Medulla oblongata (tissue), 1 donor: ENCODE measurements at regions not wholly inside any gene's neighbourhood (a gene's known extent, or its start where the extent isn't known, plus 50 kb on each side); places are given as distances from the start of the nearest gene placed in this dataset.
A peak's percentile ranks its signal among the peaks of the same experiment; 100 is the strongest.
"Not testable (repeated sequence)": the region's sequence is repeated elsewhere in the genome, so short reads cannot be mapped to it uniquely, and the experiment has no call there.

Source experiments
- DNase-seq: peaks from one replicate; pipeline ENCODE4 v3.0.0-alpha.2; 2015; ENCODE audit errors: extremely low spot score

DNA sequence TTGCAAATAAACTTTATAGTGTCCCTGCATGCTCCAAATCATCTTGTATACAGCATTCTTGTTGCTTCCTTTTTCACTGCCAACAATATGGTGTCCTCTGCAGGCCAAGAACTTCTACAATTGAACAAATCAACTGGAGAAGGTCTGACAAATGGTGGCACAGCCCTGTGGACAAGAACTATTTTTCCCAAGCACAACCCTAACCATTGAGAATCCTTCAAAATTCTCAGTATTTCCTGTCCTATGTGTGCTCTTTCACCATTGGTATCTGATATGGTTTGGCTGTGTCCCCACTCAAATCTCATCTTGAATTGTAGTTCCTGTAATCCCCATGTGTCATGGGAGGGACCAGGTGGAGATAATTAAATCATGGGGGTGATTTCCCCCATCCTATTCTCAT is 865.1 kb upstream of the ACVR2A start:
- no peak for DNase-seq

DNA sequence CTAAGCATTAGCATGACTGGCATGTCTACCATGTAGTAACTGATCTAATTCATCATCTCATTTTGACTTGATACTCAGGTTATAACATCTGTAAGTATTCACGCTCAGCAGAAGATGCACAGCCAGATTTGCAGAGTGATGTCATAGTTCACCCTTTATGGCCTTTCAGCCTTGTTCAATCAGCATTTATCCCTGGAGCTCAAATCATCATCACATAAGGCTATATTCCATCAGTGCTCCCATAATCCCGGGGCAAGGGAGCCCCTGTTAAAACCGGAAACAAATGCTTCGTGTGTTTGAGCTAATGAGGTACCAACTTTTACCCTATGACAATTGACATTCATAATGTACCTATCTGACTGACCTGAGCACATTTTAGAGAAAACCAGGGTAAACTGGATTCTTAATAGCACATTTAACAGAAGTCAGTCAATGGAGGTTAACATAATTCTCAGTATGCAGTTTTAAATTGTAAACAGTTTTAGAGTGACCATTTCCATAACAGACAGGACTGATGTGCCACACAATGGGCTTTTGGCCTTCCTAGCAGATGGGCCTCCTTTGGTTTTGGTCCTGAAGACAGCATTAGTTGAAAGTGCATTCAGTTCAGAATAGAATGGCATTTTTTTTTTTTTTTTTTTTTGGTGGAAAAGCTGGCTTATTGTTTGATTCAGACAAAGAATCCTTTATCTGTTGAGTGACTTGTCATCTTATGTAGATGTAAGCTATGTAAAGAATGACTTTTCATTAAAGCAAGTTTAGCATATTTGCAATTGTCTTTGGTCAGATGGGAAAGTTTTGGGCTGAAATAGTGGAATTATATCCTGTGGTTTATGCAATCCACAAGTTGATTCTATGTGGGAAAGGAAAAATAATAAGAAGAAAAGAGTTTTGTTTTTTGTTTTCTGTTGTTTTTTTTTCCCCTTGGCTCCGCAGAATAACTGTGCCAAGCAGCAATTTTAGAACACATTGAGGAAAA is 866.0 kb upstream of the ACVR2A start:
- peak; percentile 41 for DNase-seq

DNA sequence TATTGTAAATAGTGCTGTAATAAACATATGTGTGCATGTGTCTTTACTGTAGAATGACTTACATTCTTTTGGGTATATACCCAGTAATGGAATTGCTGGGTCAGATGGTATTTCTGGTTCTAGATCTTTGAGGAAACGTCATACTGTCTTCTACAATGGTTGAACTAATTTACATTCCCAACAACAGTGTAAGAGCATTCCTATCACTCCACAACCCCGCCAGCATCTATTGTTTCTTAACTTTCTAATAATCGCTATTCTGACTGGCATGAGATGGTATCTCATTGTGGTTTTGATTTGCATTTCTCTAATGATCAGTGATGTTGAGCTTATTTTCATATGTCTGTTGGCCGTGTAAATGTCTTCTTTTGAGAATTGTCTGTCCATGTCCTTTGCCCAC is 873.8 kb upstream of the ACVR2A start:
- not testable (repeated sequence) for DNase-seq

DNA sequence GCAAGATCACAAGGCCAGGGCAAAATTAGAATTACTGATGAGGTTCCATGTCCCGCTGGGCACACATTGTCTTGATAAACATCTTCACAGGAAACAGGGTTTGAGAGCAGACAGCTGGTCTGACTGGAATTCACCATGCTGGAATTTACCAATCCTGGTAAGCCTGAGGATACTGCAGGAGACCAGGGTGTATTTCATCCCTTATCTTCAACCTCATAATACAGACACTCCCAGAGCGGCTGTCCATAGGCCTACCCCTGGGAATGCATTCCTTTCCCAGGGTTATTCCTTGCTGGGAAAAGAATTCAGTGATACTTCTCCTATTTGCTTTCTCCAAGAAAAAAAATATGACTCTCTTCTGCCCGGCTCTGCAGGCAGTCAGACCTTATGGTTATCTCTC is 875.1 kb upstream of the ACVR2A start:
- not testable (repeated sequence) for DNase-seq

DNA sequence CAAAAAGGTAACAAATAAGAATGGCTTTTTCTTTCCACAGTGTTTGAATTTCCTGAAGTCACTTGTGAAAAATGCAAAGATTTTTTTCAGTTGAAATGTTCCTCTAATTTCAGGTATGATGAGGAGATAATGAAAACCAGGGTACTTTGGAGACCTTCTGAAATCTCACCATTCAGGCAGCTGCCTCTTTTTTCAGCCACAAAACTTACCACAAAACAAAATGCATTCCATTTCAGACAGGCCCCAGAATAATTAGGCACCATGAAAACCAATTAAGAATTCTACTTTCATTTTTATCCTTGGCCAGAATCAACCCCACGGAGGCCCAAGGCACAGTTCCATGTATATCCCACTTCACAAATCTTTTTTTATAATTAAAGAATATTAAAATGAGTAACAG is 880.3 kb upstream of the ACVR2A start:
- no peak for DNase-seq

DNA sequence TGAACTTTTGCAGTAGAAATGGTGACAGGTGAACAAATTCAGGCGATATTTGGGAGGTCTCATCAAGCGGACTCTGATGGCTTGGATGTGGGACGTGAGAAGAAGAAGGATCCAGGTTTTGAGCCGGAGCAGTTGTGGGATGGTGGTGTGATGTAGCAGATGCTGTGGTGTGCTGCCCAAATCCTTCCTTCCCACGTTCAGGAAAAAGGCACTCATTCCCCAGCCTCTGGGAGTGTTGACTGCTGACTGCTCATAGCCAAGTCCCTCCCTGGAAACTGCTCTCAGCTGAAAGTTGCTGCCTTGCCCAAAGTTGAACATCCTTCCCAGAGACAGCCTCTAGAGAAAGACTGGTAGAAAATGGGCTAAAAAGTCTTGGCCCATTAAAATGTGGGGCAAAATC is 890.3 kb upstream of the ACVR2A start:
- DNase-seq = no peak

DNA sequence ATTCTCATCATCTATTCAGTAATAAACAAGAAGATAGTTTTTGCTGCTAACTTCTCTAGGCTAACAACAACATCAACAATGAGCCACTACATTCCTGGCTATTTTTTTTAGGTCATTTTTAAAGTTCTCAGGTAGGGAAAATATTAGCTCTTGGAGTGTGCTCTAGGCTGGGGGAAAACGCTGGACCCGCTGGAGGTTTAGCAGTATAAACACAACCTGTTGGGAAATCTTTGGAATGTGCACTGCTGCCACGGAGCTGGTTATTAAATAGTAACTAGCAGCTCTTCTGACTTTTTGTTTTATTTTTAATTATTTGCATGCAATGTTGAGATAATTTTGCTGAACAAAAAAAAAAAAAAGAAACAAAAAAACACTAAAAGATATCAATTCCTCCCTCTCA is 892.1 kb upstream of the ACVR2A start:
- DNase-seq = no peak

DNA sequence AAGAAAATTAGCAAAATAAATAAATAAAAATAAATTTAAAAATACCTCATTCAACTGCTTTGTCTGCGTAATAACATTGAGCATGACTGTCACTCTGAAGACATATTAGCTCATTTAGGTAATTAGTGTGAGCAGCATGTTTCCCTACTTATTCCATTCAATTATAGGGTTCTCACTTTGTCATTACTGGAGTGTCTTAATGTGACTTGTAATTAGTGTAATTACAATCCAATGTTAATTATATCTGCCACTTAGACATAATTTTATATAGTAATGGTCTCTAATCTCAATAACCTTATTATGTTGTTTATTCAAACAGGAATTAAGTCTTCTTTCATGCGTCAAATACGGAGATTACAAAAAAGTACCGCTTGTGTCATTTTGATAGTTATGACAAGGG is 893.9 kb upstream of the ACVR2A start:
- DNase-seq = no peak

DNA sequence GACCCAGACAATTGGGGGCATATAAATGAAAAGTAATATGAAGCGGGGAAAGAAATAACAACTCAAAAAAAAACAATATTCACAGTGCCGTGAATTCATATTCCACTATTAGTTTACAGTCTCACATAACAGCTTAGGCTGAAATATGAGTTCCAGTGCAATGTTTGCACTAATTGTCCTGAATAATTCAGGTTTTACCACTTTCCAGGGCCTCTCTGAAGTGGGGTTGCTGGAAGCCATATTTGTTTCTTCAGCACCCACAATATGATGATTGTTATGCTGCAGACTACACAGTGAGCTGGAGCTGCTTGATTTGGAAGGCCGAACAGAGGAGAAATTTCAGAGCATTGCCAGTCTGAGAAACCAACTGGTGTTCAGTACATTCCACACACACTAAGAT is 894.5 kb upstream of the ACVR2A start:
- no peak for DNase-seq

DNA sequence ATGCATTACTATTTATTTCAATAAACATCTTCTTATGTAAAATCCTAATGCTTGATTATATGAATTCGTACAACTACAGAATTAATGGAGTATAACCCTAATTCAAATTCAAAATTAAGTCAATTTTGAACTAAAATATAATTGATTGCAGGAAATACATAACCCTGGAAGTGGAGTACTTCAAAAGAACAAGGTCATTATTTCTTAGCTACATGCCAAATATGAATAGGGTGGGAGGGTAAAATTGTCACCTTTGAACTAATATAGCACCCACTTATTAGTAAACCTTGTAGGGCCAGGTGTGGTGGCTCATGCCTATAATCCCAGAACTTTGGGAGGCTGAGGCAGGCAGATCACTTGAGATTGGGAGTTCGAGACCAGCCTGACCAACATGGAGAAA is 895.4 kb upstream of the ACVR2A start:
- no peak for DNase-seq

DNA sequence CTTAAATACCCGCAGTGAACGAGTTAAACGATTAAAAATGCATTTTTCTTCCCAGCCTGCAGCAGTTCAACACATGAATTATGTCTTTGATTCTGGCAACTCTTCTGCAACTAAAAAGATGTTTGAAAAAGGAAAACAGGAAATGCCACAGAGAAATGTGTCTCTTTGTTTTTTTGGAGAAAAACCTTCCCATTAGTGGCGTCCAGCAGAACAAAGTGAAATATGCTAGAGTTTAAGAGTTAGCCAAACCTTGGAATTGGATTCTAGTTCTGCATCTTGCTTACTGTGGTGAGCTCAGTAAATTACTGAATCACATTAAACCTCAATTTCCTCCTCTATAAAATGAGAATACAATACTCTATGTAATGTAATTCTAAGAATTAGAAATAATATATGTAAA is 900.2 kb upstream of the ACVR2A start:
- no peak for DNase-seq

DNA sequence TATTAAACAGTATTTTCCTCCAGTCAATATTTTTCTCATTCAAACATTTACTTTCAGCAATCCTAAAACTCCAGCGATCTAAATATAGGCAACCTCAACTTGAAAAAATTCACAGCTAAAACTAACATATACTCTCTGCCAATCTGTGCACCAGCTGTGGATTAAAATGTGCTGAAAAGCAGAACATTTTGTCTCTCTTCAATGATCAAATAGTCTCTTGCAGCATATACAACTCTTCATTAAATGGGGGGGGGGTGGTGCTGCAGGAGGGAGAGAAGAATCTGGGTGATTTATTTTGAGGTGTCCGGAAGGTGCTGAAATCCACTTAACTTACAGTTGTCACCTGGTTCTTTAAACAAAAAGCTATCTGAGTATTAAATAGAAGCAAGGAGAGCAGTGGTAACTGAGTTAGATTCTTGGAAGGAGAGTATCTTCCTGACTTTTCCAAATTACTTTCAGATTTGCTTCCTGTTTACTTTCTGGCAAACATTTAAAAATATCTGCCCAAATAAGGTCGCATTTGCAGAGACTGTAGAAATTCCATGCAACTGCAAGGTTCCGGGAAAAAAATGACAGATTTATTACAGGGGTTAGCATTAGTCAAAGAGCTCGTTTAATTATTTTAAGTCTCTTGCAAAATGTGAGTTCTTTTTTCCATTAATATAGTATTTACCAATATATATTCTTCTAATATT is 904.7 kb upstream of the ACVR2A start:
- DNase-seq = no peak

DNA sequence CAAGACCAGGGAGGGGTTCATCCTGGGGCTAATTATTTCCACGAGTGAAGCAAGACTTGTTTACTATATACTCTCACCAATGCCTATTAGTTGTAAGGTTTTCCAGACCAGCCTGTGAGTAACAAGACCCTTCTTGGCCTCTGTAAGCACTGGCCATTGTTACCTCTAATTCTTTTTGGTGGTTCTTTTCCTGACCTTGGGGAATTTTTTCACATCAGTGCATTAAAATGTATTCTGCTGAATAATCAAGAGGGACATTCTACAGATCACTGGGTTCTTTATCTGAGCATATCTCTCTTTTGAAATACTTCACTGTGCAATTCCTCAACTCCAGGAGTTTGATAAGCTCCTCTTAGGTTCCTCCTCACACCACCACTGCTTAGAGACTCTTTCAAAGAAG is 909.9 kb upstream of the ACVR2A start:
- DNase-seq = no peak

DNA sequence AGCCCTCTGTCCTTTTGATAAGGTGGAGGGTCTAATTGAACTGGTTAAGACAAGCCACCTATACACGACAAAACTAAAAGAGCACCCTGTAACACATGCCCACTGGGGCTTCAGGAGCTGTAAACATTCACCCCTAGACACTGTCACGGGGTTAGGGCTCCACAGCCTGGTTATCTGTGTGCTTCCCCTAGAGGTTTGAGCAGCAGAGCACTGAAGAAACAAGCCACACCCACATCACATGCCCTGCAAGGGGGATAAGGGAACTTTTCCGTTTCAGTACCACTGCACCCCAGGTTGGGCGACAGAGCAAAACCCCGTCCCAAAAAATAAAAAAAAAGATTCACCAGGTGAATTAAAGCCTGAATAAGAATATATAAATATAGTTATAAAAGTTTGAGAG is 913.7 kb upstream of the ACVR2A start:
- DNase-seq = no peak

DNA sequence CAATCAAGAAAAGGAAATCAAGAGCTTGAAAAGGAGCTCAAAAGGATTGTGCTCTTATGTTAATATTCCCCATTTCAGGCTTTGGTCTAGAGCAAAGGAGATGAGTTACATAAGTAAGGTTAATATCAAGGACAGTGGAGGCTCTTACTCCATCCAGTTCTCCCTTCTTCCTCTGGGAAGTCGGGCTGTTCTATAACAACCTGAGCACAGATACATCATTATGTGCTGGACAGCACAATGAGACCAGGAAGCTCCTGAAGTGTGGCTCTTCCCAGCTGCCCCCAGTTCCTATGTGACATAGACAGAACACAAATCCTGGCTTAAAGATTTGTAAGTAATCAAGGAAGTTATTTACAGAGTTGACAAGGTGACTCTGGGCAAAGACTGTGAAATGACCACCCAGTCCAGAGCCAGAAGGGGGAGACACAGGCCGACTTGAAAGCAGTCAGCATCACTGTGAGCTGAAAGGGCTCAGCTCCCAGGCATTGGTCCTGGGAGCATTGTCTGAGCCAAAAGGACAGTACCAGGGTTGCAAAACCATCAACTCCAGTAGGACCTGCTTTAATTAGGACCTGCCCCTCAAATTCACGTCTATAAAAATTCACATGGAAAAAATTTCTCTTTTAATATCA is 917.6 kb upstream of the ACVR2A start:
- DNase-seq = peak; percentile 82

DNA sequence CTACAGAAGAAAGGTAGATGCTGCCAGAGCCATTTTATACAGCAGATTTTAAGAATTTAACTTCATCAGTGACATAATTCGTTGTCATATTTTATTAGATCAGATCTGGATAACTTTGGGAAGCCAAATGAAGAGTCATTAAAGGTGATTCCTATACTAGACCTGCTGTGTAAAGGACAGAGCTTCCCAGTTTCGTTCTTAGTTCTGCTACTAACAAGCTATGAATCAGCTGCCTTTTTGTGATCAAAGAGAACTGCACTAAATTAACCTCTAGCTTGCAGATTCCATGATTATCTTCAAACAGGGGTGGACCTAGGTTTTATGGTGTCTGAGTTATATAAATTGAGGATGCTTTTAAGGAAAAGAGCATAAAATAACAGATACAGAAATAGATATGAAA is 926.5 kb upstream of the ACVR2A start:
- no peak for DNase-seq

DNA sequence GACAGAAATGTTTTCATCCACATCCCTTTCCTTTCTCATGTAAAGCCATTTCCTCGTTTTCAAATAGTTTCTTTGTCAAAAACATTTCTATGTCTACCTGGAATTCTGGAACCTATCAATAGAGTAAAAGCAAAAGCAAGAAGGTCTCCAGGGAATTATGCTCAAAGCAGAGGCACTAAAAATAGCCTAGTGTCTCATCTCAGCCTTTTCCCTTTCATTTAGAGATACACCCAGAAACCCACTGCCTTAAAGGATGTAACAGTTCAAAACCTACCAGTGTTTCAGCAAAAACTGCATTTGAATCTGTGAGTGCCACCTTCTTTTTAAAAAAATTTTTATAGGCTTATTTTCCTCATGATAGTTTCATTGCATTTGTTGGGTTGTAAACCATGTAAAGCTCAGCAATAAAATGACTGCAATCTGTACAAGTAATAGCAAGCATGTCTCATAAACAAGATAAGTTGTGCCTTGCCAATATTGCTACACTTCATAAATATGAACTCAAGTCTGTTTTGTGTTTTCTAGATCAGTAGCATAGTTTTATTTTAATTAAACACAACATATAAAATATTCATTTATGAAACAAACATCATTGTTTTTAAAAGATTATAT is 927.3 kb upstream of the ACVR2A start:
- DNase-seq = no peak

DNA sequence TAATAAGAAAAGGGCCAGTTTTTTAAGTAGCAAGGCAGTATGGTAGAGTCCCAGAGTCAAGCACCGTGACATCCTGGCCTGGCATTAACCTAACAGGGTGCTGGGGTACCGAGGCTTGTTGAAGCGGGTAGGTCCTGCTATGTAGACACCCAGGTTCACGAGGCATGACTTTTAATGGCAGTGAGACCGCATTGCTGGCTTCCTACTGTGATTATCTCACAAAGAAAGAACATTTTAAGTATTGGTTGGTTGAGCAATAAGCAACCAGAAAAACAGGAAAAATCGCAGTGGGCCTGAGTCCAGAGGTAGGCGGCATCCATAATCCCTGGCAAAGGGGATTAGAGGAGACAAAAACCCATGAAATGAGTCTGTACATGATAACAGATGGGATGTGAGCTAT is 927.9 kb upstream of the ACVR2A start:
- no peak for DNase-seq

DNA sequence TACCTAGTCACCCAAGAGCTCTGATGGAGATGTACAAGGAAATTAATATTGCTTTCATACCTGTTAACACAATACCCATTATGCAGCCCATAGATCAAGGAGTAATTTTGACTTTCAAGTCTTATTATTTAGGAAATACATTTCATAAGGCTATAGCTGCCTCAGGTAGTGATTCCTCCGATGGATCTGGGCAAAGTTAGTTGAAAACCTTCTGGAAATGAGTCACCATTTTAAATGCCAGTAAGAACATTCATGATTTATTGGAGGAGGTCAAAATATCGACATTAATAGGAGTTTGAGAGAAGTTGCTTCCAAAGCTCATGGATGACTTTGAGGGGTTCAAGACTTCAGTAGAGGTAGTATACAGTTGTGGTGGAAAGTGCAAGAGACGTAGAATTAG is 931.4 kb upstream of the ACVR2A start:
- no peak for DNase-seq

DNA sequence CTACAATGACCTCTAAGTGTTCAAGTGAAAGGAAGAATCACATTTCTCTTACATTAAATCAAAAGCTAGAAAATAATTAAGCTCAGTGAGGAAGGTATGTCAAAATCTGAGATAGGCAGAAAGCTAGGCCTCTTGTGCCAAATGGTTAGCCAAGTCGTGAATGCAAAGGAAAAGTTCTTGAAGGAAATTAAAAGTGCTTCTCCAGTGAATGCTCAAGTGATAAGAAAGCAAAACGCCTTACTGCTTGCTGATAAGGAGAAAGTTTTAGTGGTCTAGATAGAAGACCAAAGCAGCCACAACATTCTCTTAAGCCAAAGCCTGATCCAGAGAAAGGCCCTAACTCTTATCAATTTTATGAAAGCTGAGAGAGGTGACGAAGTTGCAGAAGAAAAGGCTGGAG is 932.3 kb upstream of the ACVR2A start:
- DNase-seq = no peak

DNA sequence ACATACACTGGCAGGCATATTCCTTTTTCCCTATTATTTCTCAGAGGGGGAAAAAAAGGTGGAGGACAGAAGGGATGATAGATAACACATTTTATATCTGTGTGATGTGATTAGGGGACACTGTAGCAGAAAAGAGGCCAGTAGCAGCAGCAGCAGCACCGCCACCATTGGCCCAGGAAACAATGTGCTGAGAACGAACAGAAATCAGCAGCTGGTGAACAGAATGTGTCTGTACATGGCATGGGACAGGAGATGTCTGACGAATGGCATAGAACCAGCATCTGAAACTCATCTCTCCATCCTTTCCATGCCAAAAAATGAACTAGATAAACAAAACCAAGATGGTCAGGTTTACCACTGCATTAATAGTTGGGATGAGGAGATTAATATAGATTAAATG is 936.1 kb upstream of the ACVR2A start:
- no peak for DNase-seq

DNA sequence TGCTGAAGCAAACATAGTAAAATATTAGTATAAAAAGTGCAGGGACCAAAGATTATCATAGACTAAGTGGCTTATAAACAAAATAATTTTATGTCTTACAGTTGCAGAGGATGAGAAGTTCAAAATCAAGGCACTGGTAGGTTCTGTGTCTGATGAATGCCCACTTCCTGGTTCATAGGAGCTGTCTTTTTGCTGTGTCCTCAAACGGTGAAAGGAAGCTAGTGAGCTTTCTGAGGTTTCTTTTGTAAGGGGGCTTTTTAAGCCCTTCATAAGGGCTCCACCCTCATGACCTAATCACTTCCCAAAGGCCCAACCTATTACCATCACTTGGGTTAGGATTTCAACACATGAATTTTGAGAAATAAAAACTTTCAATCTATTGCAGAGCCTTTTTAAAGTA is 946.7 kb upstream of the ACVR2A start:
- DNase-seq = no peak
